ENCODE measurements at regions not wholly inside any gene's neighbourhood (a gene's known extent, or its start where the extent isn't known, plus 50 kb on each side); places are given as distances from the start of the nearest gene placed in this dataset.

DNA sequence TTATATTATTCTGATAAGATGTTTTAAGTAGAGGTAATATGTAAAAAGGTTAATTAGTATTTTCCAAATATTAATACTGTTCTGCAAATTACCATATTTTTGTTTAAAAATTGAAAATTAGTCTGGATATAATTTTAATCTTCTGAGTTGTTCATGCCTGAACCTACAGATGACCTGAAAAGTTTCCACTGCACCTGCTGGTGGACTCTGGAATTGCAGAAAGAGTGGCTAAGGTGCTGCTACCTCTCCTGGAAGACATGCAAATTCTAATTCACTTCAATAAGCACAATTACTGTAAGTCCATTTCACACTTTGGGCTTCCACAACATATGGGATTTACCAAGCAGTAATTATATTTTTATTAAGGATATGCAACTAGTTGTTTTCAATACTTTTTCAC, 77.7 kb upstream of the OLIG3 start:
- Histone ChIP-seq H3K9ac (ENCODE audit: low read depth in 1 of 2, low read length in 2 of 2) (no peak overlapping the region), H3K27ac (ENCODE audit: low read depth in 1 of 2, low read length in 2 of 2) (no peak overlapping the region), H3K27me3 (ENCODE audit: control insufficient read depth in 4 of 4, insufficient read depth in 4 of 4, low read length in 3 of 4) (peaks cover 0 to 12% (median 6%) of the 10 kb centered on the region in 4 donors), H3K4me1 (ENCODE audit: control insufficient read depth in 4 of 4, insufficient read depth in 4 of 4, low read length in 3 of 4) (no peaks in the 10 kb centered on the region), H3K36me3 (ENCODE audit: control insufficient read depth in 4 of 4, insufficient read depth in 3 of 4, low read depth in 1 of 4, low read length in 3 of 4) (no peaks in the 10 kb centered on the region), H3K9me3 (ENCODE audit: control insufficient read depth in 4 of 4, low read length in 3 of 4) (no peaks in the 10 kb centered on the region), H3K4me3 (ENCODE audit: low read depth in 1 of 3, low read length in 3 of 3) (no peak overlapping the region)
- no peak for DNase-seq (ENCODE audit: low spot score)
- TF ChIP-seq, protein P1, sequence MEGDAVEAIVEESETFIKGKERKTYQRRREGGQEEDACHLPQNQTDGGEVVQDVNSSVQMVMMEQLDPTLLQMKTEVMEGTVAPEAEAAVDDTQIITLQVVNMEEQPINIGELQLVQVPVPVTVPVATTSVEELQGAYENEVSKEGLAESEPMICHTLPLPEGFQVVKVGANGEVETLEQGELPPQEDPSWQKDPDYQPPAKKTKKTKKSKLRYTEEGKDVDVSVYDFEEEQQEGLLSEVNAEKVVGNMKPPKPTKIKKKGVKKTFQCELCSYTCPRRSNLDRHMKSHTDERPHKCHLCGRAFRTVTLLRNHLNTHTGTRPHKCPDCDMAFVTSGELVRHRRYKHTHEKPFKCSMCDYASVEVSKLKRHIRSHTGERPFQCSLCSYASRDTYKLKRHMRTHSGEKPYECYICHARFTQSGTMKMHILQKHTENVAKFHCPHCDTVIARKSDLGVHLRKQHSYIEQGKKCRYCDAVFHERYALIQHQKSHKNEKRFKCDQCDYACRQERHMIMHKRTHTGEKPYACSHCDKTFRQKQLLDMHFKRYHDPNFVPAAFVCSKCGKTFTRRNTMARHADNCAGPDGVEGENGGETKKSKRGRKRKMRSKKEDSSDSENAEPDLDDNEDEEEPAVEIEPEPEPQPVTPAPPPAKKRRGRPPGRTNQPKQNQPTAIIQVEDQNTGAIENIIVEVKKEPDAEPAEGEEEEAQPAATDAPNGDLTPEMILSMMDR (IDR thresholded peaks at IDR 0.05; ENCODE audit: low read depth, low read length, missing input control), result peak; percentile 64
- TF ChIP-seq NR2F2 (IDR thresholded peaks at IDR 0.05) (no peak), RAD21 (IDR thresholded peaks at IDR 0.05) (peak; percentile 43 to 51), JUND (IDR thresholded peaks at IDR 0.05) (no peak), FOXA2 (IDR thresholded peaks at IDR 0.05) (no peak)

DNA sequence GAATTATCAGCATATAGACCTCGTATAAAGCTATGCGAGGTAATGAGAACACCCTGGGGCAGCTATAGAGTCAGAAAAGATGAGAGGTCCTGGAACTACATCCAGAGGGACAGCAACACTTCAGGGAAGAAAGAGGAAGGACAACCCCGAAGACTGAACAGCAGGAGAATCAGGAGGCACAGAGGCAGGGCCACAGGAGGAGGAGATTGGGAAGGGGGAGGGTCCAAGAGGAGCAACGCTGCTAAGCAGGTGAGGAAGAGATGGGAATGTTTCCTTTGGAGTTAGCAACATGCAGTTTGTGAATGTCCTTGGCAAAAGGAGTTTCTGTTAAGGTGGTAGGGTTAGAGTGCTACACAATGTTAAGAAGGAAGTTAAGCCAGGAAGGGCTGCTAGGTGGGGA, 79.5 kb upstream of the OLIG3 start:
- Histone ChIP-seq H3K27ac (ENCODE audit: low read depth in 1 of 2, low read length in 2 of 2) (no peak overlapping the region), H3K27me3 (ENCODE audit: control insufficient read depth in 4 of 4, insufficient read depth in 4 of 4, low read length in 3 of 4) (peaks cover 0 to 8% (median 6%) of the 10 kb centered on the region in 4 donors), H3K4me3 (ENCODE audit: low read depth in 1 of 3, low read length in 3 of 3) (no peak overlapping the region), H3K4me1 (ENCODE audit: control insufficient read depth in 4 of 4, insufficient read depth in 4 of 4, low read length in 3 of 4) (no peaks in the 10 kb centered on the region), H3K9me3 (ENCODE audit: control insufficient read depth in 4 of 4, low read length in 3 of 4) (no peaks in the 10 kb centered on the region), H3K36me3 (ENCODE audit: control insufficient read depth in 4 of 4, insufficient read depth in 3 of 4, low read depth in 1 of 4, low read length in 3 of 4) (no peaks in the 10 kb centered on the region), H3K9ac (ENCODE audit: low read depth in 1 of 2, low read length in 2 of 2) (no peak overlapping the region)
- no peak for DNase-seq (ENCODE audit: low spot score)
- 53% methylated on average over 4 of the region's 4 CpGs for WGBS
- TF ChIP-seq FOXA1 (IDR thresholded peaks at IDR 0.05) (no peak), YY1 (IDR thresholded peaks at IDR 0.05) (no peak), HNF4A (conservative IDR thresholded peaks at IDR 0.05) (no peak), NR2F2 (IDR thresholded peaks at IDR 0.05) (no peak), TAF1 (conservative IDR thresholded peaks at IDR 0.05) (no peak), SP1 (IDR thresholded peaks at IDR 0.05) (no peak), HNF4G (IDR thresholded peaks at IDR 0.05) (no peak), GABPA (IDR thresholded peaks at IDR 0.05 in 1 of 2, conservative IDR thresholded peaks at IDR 0.05 in 1 of 2) (no peak), FOXA2 (IDR thresholded peaks at IDR 0.05) (no peak), JUND (IDR thresholded peaks at IDR 0.05) (no peak), RXRA (IDR thresholded peaks at IDR 0.05) (no peak)
- TF ChIP-seq, protein P2, sequence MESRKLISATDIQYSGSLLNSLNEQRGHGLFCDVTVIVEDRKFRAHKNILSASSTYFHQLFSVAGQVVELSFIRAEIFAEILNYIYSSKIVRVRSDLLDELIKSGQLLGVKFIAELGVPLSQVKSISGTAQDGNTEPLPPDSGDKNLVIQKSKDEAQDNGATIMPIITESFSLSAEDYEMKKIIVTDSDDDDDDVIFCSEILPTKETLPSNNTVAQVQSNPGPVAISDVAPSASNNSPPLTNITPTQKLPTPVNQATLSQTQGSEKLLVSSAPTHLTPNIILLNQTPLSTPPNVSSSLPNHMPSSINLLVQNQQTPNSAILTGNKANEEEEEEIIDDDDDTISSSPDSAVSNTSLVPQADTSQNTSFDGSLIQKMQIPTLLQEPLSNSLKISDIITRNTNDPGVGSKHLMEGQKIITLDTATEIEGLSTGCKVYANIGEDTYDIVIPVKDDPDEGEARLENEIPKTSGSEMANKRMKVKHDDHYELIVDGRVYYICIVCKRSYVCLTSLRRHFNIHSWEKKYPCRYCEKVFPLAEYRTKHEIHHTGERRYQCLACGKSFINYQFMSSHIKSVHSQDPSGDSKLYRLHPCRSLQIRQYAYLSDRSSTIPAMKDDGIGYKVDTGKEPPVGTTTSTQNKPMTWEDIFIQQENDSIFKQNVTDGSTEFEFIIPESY (IDR thresholded peaks at IDR 0.05), result no peak
- TF ChIP-seq, protein P3, sequence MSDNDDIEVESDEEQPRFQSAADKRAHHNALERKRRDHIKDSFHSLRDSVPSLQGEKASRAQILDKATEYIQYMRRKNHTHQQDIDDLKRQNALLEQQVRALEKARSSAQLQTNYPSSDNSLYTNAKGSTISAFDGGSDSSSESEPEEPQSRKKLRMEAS (IDR thresholded peaks at IDR 0.05), result no peak

GRCh38 chr6:137579612-137580011, 85.4 kb upstream of the OLIG3 start:
- no peak overlapping the region for H3K27ac ChIP-seq (ENCODE audit: low read depth in 1 of 2, low read length in 2 of 2)
- no peak for DNase-seq (ENCODE audit: low spot score)
- H3K9me3 ChIP-seq (ENCODE audit: control insufficient read depth in 4 of 4, low read length in 3 of 4), result peaks cover 0 to 3% (median under 1%) of the 10 kb centered on the region in 4 donors
- H3K4me3 ChIP-seq (ENCODE audit: low read depth in 1 of 3, low read length in 3 of 3), result no peak overlapping the region
- H3K4me1 ChIP-seq (ENCODE audit: control insufficient read depth in 4 of 4, insufficient read depth in 4 of 4, low read length in 3 of 4), result peaks cover 0 to 4% (median 0%) of the 10 kb centered on the region in 4 donors
- H3K36me3 ChIP-seq (ENCODE audit: control insufficient read depth in 4 of 4, insufficient read depth in 3 of 4, low read depth in 1 of 4, low read length in 3 of 4), result no peaks in the 10 kb centered on the region
- WGBS, result 80% methylated on average over 2 of the region's 2 CpGs
- H3K9ac ChIP-seq (ENCODE audit: low read depth in 1 of 2, low read length in 2 of 2), result no peak overlapping the region
- peaks cover 0 to 5% (median 0%) of the 10 kb centered on the region in 4 donors for H3K27me3 ChIP-seq (ENCODE audit: control insufficient read depth in 4 of 4, insufficient read depth in 4 of 4, low read length in 3 of 4)
- TF ChIP-seq FOXA2 (IDR thresholded peaks at IDR 0.05) (no peak), ATF3 (IDR thresholded peaks at IDR 0.05) (no peak), GABPA (IDR thresholded peaks at IDR 0.05 in 1 of 2, conservative IDR thresholded peaks at IDR 0.05 in 1 of 2) (no peak), RXRA (IDR thresholded peaks at IDR 0.05) (no peak), HNF4G (IDR thresholded peaks at IDR 0.05) (no peak), NR2F2 (IDR thresholded peaks at IDR 0.05) (no peak), JUND (IDR thresholded peaks at IDR 0.05) (no peak), RAD21 (IDR thresholded peaks at IDR 0.05) (no peak), YY1 (IDR thresholded peaks at IDR 0.05) (no peak), TAF1 (conservative IDR thresholded peaks at IDR 0.05) (no peak), SP1 (IDR thresholded peaks at IDR 0.05) (no peak)
- TF ChIP-seq, protein P1 (IDR thresholded peaks at IDR 0.05; ENCODE audit: low read depth, low read length, missing input control), result no peak
- TF ChIP-seq, protein P4, sequence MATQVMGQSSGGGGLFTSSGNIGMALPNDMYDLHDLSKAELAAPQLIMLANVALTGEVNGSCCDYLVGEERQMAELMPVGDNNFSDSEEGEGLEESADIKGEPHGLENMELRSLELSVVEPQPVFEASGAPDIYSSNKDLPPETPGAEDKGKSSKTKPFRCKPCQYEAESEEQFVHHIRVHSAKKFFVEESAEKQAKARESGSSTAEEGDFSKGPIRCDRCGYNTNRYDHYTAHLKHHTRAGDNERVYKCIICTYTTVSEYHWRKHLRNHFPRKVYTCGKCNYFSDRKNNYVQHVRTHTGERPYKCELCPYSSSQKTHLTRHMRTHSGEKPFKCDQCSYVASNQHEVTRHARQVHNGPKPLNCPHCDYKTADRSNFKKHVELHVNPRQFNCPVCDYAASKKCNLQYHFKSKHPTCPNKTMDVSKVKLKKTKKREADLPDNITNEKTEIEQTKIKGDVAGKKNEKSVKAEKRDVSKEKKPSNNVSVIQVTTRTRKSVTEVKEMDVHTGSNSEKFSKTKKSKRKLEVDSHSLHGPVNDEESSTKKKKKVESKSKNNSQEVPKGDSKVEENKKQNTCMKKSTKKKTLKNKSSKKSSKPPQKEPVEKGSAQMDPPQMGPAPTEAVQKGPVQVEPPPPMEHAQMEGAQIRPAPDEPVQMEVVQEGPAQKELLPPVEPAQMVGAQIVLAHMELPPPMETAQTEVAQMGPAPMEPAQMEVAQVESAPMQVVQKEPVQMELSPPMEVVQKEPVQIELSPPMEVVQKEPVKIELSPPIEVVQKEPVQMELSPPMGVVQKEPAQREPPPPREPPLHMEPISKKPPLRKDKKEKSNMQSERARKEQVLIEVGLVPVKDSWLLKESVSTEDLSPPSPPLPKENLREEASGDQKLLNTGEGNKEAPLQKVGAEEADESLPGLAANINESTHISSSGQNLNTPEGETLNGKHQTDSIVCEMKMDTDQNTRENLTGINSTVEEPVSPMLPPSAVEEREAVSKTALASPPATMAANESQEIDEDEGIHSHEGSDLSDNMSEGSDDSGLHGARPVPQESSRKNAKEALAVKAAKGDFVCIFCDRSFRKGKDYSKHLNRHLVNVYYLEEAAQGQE (IDR thresholded peaks at IDR 0.05), result no peak
- TF ChIP-seq, protein P3 (IDR thresholded peaks at IDR 0.05), result no peak
